ENCODE measurements at regions not wholly inside any gene's neighbourhood (a gene's known extent, or its start where the extent isn't known, plus 50 kb on each side); places are given as distances from the start of the nearest gene placed in this dataset.
A peak's percentile ranks its signal among the peaks of the same experiment; 100 is the strongest.
"Not testable (repeated sequence)": the region's sequence is repeated elsewhere in the genome, so short reads cannot be mapped to it uniquely, and the experiment has no call there.

DNA sequence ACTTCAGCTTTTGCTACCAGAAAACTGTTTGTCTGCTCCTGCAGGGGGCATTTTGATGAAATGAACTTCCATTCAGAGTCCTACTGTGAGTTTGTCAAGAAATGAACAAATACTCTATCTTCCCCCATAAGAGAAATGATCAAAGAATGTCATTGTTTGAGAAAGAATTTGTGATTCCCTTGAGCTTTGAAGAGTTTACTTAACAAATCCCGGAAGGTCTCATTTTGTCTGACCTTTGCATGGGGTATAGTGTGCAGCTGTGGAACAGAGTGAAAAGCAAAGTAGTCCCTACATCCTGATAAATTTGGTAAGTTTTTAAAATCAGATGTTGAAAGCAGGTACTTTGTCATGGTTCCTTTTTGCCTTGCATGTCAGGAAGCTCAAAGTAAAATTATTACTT, 178.0 kb downstream of the ABCC12 start:
- no peak for DNase-seq (ENCODE audit: low read depth)
- no peak overlapping the region for H3K4me3 ChIP-seq (ENCODE audit: low read depth, low read length)
- TF ChIP-seq, protein P1, sequence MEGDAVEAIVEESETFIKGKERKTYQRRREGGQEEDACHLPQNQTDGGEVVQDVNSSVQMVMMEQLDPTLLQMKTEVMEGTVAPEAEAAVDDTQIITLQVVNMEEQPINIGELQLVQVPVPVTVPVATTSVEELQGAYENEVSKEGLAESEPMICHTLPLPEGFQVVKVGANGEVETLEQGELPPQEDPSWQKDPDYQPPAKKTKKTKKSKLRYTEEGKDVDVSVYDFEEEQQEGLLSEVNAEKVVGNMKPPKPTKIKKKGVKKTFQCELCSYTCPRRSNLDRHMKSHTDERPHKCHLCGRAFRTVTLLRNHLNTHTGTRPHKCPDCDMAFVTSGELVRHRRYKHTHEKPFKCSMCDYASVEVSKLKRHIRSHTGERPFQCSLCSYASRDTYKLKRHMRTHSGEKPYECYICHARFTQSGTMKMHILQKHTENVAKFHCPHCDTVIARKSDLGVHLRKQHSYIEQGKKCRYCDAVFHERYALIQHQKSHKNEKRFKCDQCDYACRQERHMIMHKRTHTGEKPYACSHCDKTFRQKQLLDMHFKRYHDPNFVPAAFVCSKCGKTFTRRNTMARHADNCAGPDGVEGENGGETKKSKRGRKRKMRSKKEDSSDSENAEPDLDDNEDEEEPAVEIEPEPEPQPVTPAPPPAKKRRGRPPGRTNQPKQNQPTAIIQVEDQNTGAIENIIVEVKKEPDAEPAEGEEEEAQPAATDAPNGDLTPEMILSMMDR (IDR thresholded peaks at IDR 0.05; ENCODE audit: control insufficient read depth, extremely low read depth, insufficient read depth), result no peak

- H3K4me3 ChIP-seq (ENCODE audit: low read depth, low read length), result no peak overlapping the region
- DNase-seq (ENCODE audit: low read depth), result no peak
- TF ChIP-seq, protein P1 (IDR thresholded peaks at IDR 0.05; ENCODE audit: control insufficient read depth, extremely low read depth, insufficient read depth), result no peak
Measured at GRCh38 chr16:47976636-47977210, 179.1 kb downstream of the ABCC12 start.

DNA sequence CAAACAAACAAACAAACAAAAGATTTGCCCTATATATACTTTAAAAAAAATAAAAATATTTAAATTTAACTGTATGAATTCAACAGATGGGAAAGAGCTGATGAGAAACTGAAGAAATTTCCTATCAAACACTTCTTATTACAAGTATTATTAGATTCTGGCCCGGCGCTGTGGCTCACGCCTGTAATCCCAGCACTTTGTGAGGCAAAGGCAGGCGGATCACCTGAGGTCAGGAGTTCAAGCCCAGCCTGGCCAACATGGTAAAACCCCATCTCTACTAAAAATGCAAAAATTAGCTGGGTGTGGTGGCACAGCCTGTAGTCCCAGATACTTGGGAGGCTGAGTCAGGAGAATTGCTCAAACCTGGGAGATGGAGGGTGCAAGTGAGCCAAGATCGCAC, 180.8 kb downstream of the ABCC12 start:
- not testable (repeated sequence) for H3K4me3 ChIP-seq (ENCODE audit: low read depth, low read length); DNase-seq (ENCODE audit: low read depth)

DNA sequence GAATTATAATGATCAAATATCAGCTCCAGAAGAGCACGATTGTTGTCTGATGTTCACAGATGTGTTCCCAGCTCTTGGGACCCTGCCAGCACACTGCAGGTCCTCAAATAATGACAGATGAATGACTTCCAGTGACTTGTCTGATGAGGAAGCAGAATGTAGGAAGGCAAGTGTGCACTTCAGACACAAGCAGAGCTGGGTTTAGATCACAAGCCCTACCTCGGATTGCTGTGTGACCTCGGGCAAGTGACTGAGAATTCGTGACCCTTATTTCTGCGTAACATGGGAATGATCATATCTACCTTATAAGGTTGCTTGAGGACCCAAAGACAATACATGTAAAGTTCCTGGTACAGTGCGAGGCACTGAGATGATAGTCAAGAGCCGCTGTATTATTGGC, 182.2 kb downstream of the ABCC12 start:
- H3K4me3 ChIP-seq (ENCODE audit: low read depth, low read length), result no peak overlapping the region
- TF ChIP-seq, protein P1 (IDR thresholded peaks at IDR 0.05; ENCODE audit: control insufficient read depth, extremely low read depth, insufficient read depth), result no peak
- no peak for DNase-seq (ENCODE audit: low read depth)

DNA sequence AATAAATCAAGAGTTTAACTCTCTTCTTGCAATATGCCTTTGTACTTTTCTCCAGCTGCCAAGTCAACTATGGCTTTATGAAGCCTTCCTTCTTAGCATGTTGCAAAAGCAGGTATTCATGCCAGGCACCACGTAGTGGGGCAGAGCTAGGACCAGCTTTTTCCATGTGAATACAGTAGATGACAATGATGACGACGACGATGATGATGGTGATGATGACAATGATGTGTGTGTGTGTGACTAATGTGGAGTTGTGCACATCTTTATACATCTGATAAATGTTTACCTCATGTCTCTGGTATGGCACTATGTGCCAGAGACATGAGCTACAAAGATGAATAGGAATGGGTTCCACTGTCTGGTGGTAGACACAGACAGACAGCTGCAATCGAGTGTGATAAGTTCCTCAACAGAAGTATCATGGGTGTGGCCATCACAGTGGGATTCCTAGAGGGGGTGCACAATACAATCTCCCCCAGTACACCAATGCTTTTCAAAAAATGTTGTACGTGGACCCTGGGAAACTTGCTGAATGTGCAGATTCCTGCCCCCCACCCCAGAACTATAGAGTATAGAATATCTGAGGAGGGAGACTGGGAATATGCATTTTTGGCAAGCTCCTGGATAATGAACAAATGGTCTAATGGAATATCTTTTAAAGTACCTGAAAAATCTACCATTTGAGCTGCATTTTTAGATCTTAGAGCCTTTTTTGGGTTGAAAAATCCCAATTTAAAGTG, 183.4 kb downstream of the ABCC12 start:
- H3K4me3 ChIP-seq (ENCODE audit: low read depth, low read length), result no peak overlapping the region
- TF ChIP-seq, protein P1 (IDR thresholded peaks at IDR 0.05; ENCODE audit: control insufficient read depth, extremely low read depth, insufficient read depth), result no peak
- no peak for DNase-seq (ENCODE audit: low read depth)

GRCh38 chr16:47971225-47971624, 184.6 kb downstream of the ABCC12 start:
- TF ChIP-seq, protein P1 (IDR thresholded peaks at IDR 0.05; ENCODE audit: control insufficient read depth, extremely low read depth, insufficient read depth), result no peak
- H3K4me3 ChIP-seq (ENCODE audit: low read depth, low read length), result no peak overlapping the region
- no peak for DNase-seq (ENCODE audit: low read depth)

- TF ChIP-seq, protein P1 (IDR thresholded peaks at IDR 0.05; ENCODE audit: control insufficient read depth, extremely low read depth, insufficient read depth), result no peak
- no peak overlapping the region for H3K4me3 ChIP-seq (ENCODE audit: low read depth, low read length)
- DNase-seq (ENCODE audit: low read depth), result peak; percentile 32
Measured at GRCh38 chr16:47970291-47970931, 185.4 kb downstream of the ABCC12 start.

Data from LNCaP clone FGC (cell line).